RWPE2 (cell line): ENCODE measurements at regions not wholly inside any gene's neighbourhood (a gene's known extent, or its start where the extent isn't known, plus 50 kb on each side); places are given as distances from the start of the nearest gene placed in this dataset.
A peak's percentile ranks its signal among the peaks of the same experiment; 100 is the strongest.

Source experiments
- ATAC-seq: fragments of 200-7000 bp; cut with Tn5 transposase; 3 replicates; pipeline ENCODE4 v1.9.1; 2021; ENCODE audit warnings: low read depth
- DNase-seq: peaks from one replicate; pipeline ENCODE4 v3.0.0-alpha.2; 2020; ENCODE audit warnings: low spot score
- H3K27ac ChIP-seq: fragments of 450-650 bp; 2 replicates; pipeline ENCODE4 v1.5.1; 2017; ENCODE audit warnings: mild to moderate bottlenecking; ENCODE audit not compliant: poor library complexity, severe bottlenecking
- H3K27me3 ChIP-seq: fragments of 250-450 bp; sonication (Bioruptor Pico); 2 replicates; pipeline ENCODE4 v1.5.1; 2021; ENCODE audit warnings: mild to moderate bottlenecking, moderate library complexity; ENCODE audit not compliant: insufficient read depth, poor library complexity, severe bottlenecking
- H3K36me3 ChIP-seq: fragments of 250-450 bp; sonication (Bioruptor Pico); 2 replicates; pipeline ENCODE4 v1.5.1; 2020; ENCODE audit warnings: low read depth, mild to moderate bottlenecking, moderate library complexity
- H3K4me1 ChIP-seq: fragments of 250-450 bp; sonication (Bioruptor Pico); 2 replicates; pipeline ENCODE4 v1.5.1; 2021; ENCODE audit warnings: mild to moderate bottlenecking, moderate library complexity; ENCODE audit not compliant: insufficient read depth, poor library complexity, severe bottlenecking
- H3K4me3 ChIP-seq: fragments of 250-450 bp; sonication (Bioruptor Pico); 2 replicates; pipeline ENCODE4 v1.5.1; 2021; ENCODE audit warnings: mild to moderate bottlenecking, moderate library complexity; ENCODE audit not compliant: severe bottlenecking
- H3K9me3 ChIP-seq: fragments of 250-450 bp; sonication (Bioruptor Pico); 2 replicates; pipeline ENCODE4 v1.5.1; 2021; ENCODE audit warnings: mild to moderate bottlenecking, moderate library complexity; ENCODE audit not compliant: severe bottlenecking
- TF ChIP-seq, protein P1 (sequence below): fragments of 450-650 bp; IDR thresholded peaks from one replicate; pipeline ENCODE4 v1.5.1; 2017; ENCODE audit warnings: mild to moderate bottlenecking, moderate library complexity; ENCODE audit not compliant: poor library complexity, severe bottlenecking

DNA sequence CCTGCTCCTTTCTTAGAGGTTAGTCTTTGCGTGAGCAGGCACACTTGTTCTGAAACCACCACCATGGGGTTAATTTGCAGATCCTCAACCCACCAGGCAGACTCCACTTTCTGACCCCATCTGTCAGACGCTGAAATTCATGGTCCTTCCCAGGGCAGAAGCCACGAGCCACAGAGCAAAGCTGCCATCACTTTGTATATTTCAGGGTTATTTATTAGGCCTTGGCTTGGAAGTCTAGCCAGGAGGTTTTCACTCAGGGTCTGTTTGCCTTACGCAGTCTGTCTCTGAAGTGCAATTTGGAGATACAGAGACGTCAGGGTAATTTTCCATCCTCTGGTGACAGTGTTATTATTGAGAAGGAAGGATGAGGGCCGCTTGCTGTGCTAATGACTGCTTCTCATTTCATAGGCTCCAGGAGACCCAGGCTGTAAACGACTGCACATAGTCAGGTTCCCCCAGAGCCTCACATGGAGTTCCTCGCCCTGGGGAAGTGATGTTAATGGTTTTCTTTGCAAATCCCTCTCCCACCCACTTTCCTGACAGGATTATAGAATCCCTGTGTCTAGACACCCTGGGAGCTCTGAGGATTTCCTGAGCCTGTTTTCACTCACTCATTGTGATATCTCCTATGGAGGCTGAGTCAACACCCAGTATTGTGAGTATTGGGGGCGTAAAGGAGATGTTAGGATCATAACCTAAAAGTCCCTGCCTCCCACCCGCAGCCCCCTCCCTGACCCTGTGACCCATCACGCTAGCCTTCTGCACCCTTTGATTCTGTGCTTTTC is 269.0 kb downstream of the ABCC12 start:
- no peaks in the 10 kb centered on the region for H3K36me3 ChIP-seq
- no peaks in the 10 kb centered on the region for H3K9me3 ChIP-seq
- ATAC-seq (no peak), DNase-seq (no peak)
- no peaks in the 10 kb centered on the region for H3K27me3 ChIP-seq
- peak overlapping the region; percentile 68 for H3K27ac ChIP-seq
- peaks cover 15% of the 10 kb centered on the region for H3K4me1 ChIP-seq
- TF ChIP-seq, protein P1, sequence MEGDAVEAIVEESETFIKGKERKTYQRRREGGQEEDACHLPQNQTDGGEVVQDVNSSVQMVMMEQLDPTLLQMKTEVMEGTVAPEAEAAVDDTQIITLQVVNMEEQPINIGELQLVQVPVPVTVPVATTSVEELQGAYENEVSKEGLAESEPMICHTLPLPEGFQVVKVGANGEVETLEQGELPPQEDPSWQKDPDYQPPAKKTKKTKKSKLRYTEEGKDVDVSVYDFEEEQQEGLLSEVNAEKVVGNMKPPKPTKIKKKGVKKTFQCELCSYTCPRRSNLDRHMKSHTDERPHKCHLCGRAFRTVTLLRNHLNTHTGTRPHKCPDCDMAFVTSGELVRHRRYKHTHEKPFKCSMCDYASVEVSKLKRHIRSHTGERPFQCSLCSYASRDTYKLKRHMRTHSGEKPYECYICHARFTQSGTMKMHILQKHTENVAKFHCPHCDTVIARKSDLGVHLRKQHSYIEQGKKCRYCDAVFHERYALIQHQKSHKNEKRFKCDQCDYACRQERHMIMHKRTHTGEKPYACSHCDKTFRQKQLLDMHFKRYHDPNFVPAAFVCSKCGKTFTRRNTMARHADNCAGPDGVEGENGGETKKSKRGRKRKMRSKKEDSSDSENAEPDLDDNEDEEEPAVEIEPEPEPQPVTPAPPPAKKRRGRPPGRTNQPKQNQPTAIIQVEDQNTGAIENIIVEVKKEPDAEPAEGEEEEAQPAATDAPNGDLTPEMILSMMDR, result no peak
- H3K4me3 ChIP-seq, result no peak overlapping the region

DNA sequence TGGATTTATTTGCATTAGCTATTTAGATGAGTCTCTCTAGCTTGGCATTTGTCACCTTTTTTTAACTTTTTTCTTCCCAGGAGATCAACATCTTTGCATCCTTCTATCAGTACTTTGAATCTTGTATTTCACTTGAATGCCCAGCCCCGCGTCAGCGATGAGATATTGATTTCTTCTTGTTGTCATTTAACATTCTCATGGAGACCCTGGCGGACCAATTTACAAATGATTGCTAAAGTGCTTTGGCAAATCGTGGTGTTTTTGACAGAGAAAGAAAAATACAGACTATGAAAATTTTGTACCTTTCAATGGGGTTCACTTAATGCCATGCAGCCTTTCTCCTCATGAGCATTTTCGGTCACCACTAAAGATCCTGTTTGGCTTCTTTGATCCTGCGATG is 269.7 kb downstream of the ABCC12 start:
- DNase-seq (no peak), ATAC-seq (no peak)

DNA sequence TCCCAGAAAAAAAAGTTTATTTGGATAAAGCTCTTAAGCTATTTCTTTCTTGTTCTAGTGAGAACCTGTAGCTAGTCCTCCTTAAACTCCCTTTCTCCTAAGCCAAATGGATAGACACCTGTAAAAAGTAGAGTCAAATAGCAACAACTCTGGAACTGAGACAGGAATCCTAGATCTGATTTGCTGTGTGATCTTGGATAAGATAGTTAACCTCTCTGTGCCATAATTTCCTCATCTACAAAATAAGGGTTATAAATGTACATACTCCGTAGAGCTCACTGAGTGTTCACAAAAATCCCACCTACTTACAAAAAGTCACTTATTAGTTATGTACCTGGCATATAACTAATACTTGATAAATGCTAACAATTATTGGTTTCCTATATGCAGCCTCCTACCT is 270.3 kb downstream of the ABCC12 start:
- Histone ChIP-seq H3K4me1 (peaks cover 15% of the 10 kb centered on the region), H3K36me3 (no peaks in the 10 kb centered on the region), H3K27ac (no peak overlapping the region), H3K9me3 (no peaks in the 10 kb centered on the region), H3K27me3 (no peaks in the 10 kb centered on the region), H3K4me3 (no peak overlapping the region)
- DNase-seq, result no peak
- ATAC-seq, result no peak
- TF ChIP-seq, protein P1, result no peak

More for the DNA sequence above, 269.7 kb downstream of the ABCC12 start:
- Histone ChIP-seq H3K4me3 (no peak overlapping the region), H3K9me3 (no peaks in the 10 kb centered on the region), H3K4me1 (peaks cover 15% of the 10 kb centered on the region), H3K36me3 (no peaks in the 10 kb centered on the region), H3K27ac (no peak overlapping the region), H3K27me3 (no peaks in the 10 kb centered on the region)
- TF ChIP-seq, protein P1, result no peak

DNA sequence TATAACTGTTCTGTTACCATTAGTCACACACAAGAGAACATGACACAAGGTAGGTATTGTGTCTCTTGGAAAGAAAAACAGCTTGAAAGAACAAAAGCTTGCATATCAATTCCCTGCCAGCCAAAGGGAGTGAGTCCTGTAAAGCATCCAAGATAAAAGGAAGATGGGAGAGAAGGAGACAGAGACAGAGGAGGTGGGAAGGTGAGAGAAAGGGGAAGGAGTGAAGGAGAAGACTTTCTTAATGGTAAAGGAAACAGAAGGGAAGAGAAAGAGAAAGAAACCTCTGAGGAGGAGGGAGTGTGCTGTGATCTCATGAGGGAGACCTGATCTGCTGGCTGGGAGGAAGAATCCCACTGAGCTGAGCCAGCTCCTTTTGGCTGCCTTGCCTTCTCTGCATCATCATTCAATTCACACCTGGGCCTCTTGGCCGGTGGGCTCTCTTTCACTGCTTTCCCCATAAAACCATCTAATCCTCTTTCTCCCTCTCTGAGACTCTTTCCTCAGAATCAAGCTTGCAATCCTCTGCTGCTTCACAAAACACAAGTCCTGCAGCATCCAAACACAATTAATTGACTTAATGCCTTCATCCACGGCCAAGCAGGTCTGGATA is 271.6 kb downstream of the ABCC12 start:
- H3K4me1 ChIP-seq, result peaks cover 15% of the 10 kb centered on the region
- no peaks in the 10 kb centered on the region for H3K9me3 ChIP-seq
- H3K4me3 ChIP-seq, result no peak overlapping the region
- H3K27me3 ChIP-seq, result no peaks in the 10 kb centered on the region
- DNase-seq, result no peak
- H3K36me3 ChIP-seq, result no peaks in the 10 kb centered on the region
- TF ChIP-seq, protein P1, result no peak
- ATAC-seq, result no peak
- H3K27ac ChIP-seq, result no peak overlapping the region

DNA sequence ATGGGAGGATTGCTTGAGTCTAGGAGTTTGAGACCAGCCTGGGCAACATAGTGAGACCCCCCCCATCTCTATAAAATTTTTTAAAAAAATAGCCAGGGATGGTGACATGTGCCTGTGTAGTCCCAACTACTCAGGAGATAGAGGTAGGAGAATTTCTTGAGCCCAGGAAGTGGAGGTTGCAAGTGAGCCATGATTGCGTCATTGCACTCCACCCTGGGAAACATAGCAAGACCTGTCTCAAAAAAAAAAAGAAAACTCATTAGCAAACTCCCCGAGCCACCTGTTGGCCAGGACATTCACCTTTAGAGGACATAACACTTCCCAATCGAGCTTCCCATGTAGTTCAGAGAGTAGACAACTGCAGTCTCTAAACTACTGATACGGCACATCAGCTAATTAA is 274.2 kb downstream of the ABCC12 start:
- TF ChIP-seq, protein P1, result no peak
- Histone ChIP-seq H3K27me3 (no peaks in the 10 kb centered on the region), H3K4me3 (no peak overlapping the region), H3K27ac (no peak overlapping the region), H3K36me3 (no peaks in the 10 kb centered on the region), H3K9me3 (no peaks in the 10 kb centered on the region), H3K4me1 (no peaks in the 10 kb centered on the region)
- ATAC-seq, result no peak
- no peak for DNase-seq
